GM12872 (cell line): ENCODE measurements at regions not wholly inside any gene's neighbourhood (a gene's known extent, or its start where the extent isn't known, plus 50 kb on each side); places are given as distances from the start of the nearest gene placed in this dataset.

ENCODE experiments used
- CTCF ChIP-seq: IDR thresholded peaks from 3 replicates; pipeline ENCODE4 v1.5.1; 2011; ENCODE audit warnings: low read depth, mild to moderate bottlenecking, low read length, moderate library complexity; ENCODE audit not compliant: insufficient read depth

GRCh38 chr1:59125154-59125553 lies 171.7 kb upstream of the FGGY start:
- no peak for TF ChIP-seq CTCF

GRCh38 chr1:59125676-59126320 lies 171.1 kb upstream of the FGGY start:
- no peak for TF ChIP-seq CTCF

- TF ChIP-seq CTCF: no peak
Measured at GRCh38 chr1:59126366-59126765, 170.5 kb upstream of the FGGY start.

GRCh38 chr1:59128239-59128736 lies 168.6 kb upstream of the FGGY start:
- TF ChIP-seq CTCF: no peak

GRCh38 chr1:59128784-59129227 lies 168.1 kb upstream of the FGGY start:
- no peak for TF ChIP-seq CTCF

- no peak for TF ChIP-seq CTCF
Measured at GRCh38 chr1:59132295-59132694, 164.6 kb upstream of the FGGY start.

GRCh38 chr1:59133997-59134396 lies 162.9 kb upstream of the FGGY start:
- no peak for TF ChIP-seq CTCF
